Gastrocnemius medialis (tissue), 4 donors: ENCODE measurements at regions not wholly inside any gene's neighbourhood (a gene's known extent, or its start where the extent isn't known, plus 50 kb on each side); places are given as distances from the start of the nearest gene placed in this dataset.

Experiments
- POLR2A ChIP-seq, 2 donors: fragments of 450-650 bp; IDR thresholded peaks; one replicate each; pipeline ENCODE4 v1.6.1; 2017; ENCODE audit warnings: antibody characterized with exemption in 2 of 2, mild to moderate bottlenecking in 2 of 2, moderate library complexity in 2 of 2
- TF ChIP-seq, protein P1 (sequence below), 5 experiments: fragments of 450-650 bp in 3 of 5; fragments of 200-600 bp in 2 of 5; sonication (generic) in 2 of 5; IDR thresholded peaks in 4 of 5; conservative IDR thresholded peaks in 1 of 5; 1 replicate in 4 of 5; 2 replicates in 1 of 5; pipeline ENCODE4 v1.5.1; 2016 to 2019; ENCODE audit warnings: antibody characterized with exemption in 5 of 5, mild to moderate bottlenecking in 3 of 5, moderate library complexity in 3 of 5

DNA sequence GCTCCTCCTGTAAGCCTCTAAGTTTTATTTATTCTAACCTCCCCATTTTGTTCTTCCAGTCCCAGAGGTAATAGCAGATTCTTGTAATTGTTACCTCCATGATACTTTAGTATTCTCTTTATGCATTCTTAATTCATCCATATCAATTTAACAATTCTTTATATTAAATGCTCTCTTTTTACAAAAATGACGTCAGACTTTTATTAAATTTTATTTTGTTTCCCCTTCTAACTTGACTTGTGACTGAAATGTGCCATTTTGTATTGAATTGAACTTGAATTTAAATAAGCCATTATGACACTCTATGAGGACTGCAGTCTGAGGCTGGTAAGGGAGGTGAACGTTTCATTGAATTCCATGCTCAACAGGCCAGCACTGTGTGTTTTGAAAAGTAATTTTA is 60.0 kb upstream of the NUDT10 start:
- no peak for TF ChIP-seq POLR2A (IDR thresholded peaks at IDR 0.05)
- TF ChIP-seq, protein P1, sequence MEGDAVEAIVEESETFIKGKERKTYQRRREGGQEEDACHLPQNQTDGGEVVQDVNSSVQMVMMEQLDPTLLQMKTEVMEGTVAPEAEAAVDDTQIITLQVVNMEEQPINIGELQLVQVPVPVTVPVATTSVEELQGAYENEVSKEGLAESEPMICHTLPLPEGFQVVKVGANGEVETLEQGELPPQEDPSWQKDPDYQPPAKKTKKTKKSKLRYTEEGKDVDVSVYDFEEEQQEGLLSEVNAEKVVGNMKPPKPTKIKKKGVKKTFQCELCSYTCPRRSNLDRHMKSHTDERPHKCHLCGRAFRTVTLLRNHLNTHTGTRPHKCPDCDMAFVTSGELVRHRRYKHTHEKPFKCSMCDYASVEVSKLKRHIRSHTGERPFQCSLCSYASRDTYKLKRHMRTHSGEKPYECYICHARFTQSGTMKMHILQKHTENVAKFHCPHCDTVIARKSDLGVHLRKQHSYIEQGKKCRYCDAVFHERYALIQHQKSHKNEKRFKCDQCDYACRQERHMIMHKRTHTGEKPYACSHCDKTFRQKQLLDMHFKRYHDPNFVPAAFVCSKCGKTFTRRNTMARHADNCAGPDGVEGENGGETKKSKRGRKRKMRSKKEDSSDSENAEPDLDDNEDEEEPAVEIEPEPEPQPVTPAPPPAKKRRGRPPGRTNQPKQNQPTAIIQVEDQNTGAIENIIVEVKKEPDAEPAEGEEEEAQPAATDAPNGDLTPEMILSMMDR (IDR thresholded peaks at IDR 0.05 in 4 of 5, conservative IDR thresholded peaks at IDR 0.05 in 1 of 5): no peak
